ENCODE measurements at regions not wholly inside any gene's neighbourhood (a gene's known extent, or its start where the extent isn't known, plus 50 kb on each side); places are given as distances from the start of the nearest gene placed in this dataset.

DNA sequence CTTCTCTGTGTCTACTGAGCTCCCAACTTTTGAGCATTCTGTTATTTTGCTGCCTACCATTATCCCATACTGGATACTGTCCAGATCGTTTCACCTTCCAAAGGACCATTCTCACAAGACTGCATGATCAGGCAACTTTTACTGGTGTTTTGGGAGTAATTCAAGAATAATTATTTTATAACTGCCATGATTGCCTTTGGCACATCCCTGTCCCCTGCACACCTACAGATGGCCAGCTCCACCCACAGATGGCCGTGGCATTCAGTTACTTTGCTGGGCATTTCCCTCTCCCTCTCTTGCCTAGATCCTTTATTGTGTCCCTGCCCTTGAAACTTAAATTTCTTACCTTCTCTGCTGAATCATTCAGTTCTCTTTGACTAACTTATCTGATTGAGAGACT is 263.9 kb downstream of the DIPK2A start:
- H3K79me2 ChIP-seq (ENCODE audit: control insufficient read depth, insufficient read depth, low read length, poor library complexity) = no peaks in the 10 kb centered on the region
- H3K4me2 ChIP-seq (ENCODE audit: low read length) = no peak overlapping the region
- H3K9ac ChIP-seq (ENCODE audit: low read length) = no peak overlapping the region
- no peak overlapping the region for H3K27ac ChIP-seq (ENCODE audit: low read depth, low read length)
- no peak overlapping the region for H3K4me3 ChIP-seq (ENCODE audit: low read depth, low read length)
- H4K12ac ChIP-seq (ENCODE audit: low read depth, low read length) = no peak overlapping the region
- DNase-seq = no peak
- H2BK5ac ChIP-seq (ENCODE audit: low read depth, low read length, poor library complexity) = no peak overlapping the region
- H3K14ac ChIP-seq (ENCODE audit: low read length) = no peak overlapping the region
- no peak overlapping the region for H3K18ac ChIP-seq (ENCODE audit: low read length)
- H3K79me1 ChIP-seq (ENCODE audit: low read length) = no peaks in the 10 kb centered on the region
- H3K4me1 ChIP-seq (ENCODE audit: control insufficient read depth in 1 of 2, insufficient read depth in 2 of 2, low read length in 2 of 2) = no peaks in the 10 kb centered on the region
- WGBS (ENCODE audit: extremely low coverage, insufficient coverage, insufficient read length) = no CpG with 5 or more reads among the region's 2 CpGs
- no peak overlapping the region for H2AFZ ChIP-seq (ENCODE audit: insufficient read depth, low read length, poor library complexity)
- no peak overlapping the region for H4K91ac ChIP-seq (ENCODE audit: low read depth, low read length)
- H3K23ac ChIP-seq (ENCODE audit: low read length) = no peak overlapping the region
- no peak overlapping the region for H2BK120ac ChIP-seq (ENCODE audit: insufficient read depth, low read length, poor library complexity)
- H3K36me3 ChIP-seq (ENCODE audit: control insufficient read depth in 1 of 2, insufficient read depth in 2 of 2, low read length in 2 of 2) = no peaks in the 10 kb centered on the region
- H3K27me3 ChIP-seq (ENCODE audit: insufficient read depth, low read length) = no peaks in the 10 kb centered on the region
- H3K4ac ChIP-seq (ENCODE audit: low read depth, low read length) = no peak overlapping the region
- H2BK12ac ChIP-seq (ENCODE audit: low read length) = no peak overlapping the region
- no peaks in the 10 kb centered on the region for H3K9me3 ChIP-seq (ENCODE audit: insufficient read depth, low read depth, low read length)
- no peak overlapping the region for H4K8ac ChIP-seq (ENCODE audit: low read depth, low read length)
- H2AK5ac ChIP-seq (ENCODE audit: low read length) = no peak overlapping the region

DNA sequence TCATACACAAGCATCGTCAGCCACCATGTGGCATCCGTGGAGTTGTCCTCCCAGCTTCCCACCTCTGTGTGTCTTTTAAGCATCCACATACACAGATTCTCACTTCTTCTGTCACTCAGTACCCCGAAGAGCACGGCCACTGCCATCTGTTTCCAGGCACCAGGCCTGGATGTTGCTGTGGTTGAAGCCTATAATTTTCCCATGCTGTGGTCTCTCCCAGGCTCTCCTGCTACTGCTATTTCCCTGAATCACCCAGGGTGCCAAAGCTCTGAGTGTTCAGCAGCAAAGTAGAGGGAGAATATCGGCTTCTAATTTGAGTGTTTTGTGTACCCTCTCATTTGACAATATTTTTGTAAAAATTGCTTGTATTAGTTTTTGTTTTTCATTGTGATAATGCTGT is 265.7 kb downstream of the DIPK2A start:
- H4K8ac ChIP-seq (ENCODE audit: low read depth, low read length) = no peak overlapping the region
- no peak overlapping the region for H3K4me3 ChIP-seq (ENCODE audit: low read depth, low read length)
- no peak overlapping the region for H3K9ac ChIP-seq (ENCODE audit: low read length)

DNA sequence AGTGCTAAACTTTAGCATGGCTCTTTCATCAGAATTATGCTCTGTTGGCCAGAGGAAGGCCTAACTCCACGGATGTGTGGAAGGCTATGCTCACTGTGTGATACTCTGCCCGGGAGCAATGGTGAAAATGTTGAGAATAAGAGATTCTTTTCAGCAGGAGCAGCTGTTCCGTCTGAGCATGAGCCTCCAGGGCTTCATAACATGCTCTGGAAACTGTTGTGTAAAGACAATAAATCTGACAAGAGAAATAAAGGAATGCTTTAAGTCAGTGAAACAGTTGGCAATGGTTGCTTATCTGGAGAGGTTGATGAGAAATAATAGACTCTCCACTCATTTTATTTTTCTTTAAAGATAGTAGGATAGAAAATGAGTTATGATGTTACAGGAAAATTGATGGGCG is 269.8 kb downstream of the DIPK2A start:
- Histone ChIP-seq H2BK5ac (ENCODE audit: low read depth, low read length, poor library complexity) (no peak overlapping the region), H3K4me2 (ENCODE audit: low read length) (no peak overlapping the region), H3K9me3 (ENCODE audit: insufficient read depth, low read depth, low read length) (no peaks in the 10 kb centered on the region), H3K27me3 (ENCODE audit: insufficient read depth, low read length) (no peaks in the 10 kb centered on the region), H4K8ac (ENCODE audit: low read depth, low read length) (no peak overlapping the region), H3K23ac (ENCODE audit: low read length) (no peak overlapping the region), H3K4me3 (ENCODE audit: low read depth, low read length) (no peak overlapping the region), H3K4ac (ENCODE audit: low read depth, low read length) (no peak overlapping the region), H3K36me3 (ENCODE audit: control insufficient read depth in 1 of 2, insufficient read depth in 2 of 2, low read length in 2 of 2) (no peaks in the 10 kb centered on the region), H2BK120ac (ENCODE audit: insufficient read depth, low read length, poor library complexity) (no peak overlapping the region), H3K4me1 (ENCODE audit: control insufficient read depth in 1 of 2, insufficient read depth in 2 of 2, low read length in 2 of 2) (no peaks in the 10 kb centered on the region), H4K91ac (ENCODE audit: low read depth, low read length) (no peak overlapping the region), H3K79me1 (ENCODE audit: low read length) (no peaks in the 10 kb centered on the region), H3K14ac (ENCODE audit: low read length) (no peak overlapping the region), H2BK12ac (ENCODE audit: low read length) (no peak overlapping the region), H4K12ac (ENCODE audit: low read depth, low read length) (no peak overlapping the region), H3K18ac (ENCODE audit: low read length) (no peak overlapping the region), H2AK5ac (ENCODE audit: low read length) (no peak overlapping the region), H2AFZ (ENCODE audit: insufficient read depth, low read length, poor library complexity) (no peak overlapping the region), H3K27ac (ENCODE audit: low read depth, low read length) (no peak overlapping the region), H3K9ac (ENCODE audit: low read length) (no peak overlapping the region), H3K79me2 (ENCODE audit: control insufficient read depth, insufficient read depth, low read length, poor library complexity) (no peaks in the 10 kb centered on the region)
- no CpG with 5 or more reads among the region's 4 CpGs for WGBS (ENCODE audit: extremely low coverage, insufficient coverage, insufficient read length)
- DNase-seq = no peak

More for the DNA sequence above, 265.7 kb downstream of the DIPK2A start:
- H3K4me2 ChIP-seq (ENCODE audit: low read length) = no peak overlapping the region
- no peak overlapping the region for H3K27ac ChIP-seq (ENCODE audit: low read depth, low read length)
- H2BK12ac ChIP-seq (ENCODE audit: low read length) = no peak overlapping the region
- no peak overlapping the region for H3K4ac ChIP-seq (ENCODE audit: low read depth, low read length)
- H3K79me1 ChIP-seq (ENCODE audit: low read length) = no peaks in the 10 kb centered on the region
- H3K18ac ChIP-seq (ENCODE audit: low read length) = no peak overlapping the region
- H2AK5ac ChIP-seq (ENCODE audit: low read length) = no peak overlapping the region
- H3K79me2 ChIP-seq (ENCODE audit: control insufficient read depth, insufficient read depth, low read length, poor library complexity) = no peaks in the 10 kb centered on the region
- no peak overlapping the region for H2BK5ac ChIP-seq (ENCODE audit: low read depth, low read length, poor library complexity)
- H3K14ac ChIP-seq (ENCODE audit: low read length) = no peak overlapping the region
- H4K91ac ChIP-seq (ENCODE audit: low read depth, low read length) = no peak overlapping the region
- DNase-seq = no peak
- H2BK120ac ChIP-seq (ENCODE audit: insufficient read depth, low read length, poor library complexity) = no peak overlapping the region
- H4K12ac ChIP-seq (ENCODE audit: low read depth, low read length) = no peak overlapping the region
- H3K27me3 ChIP-seq (ENCODE audit: insufficient read depth, low read length) = no peaks in the 10 kb centered on the region
- H3K23ac ChIP-seq (ENCODE audit: low read length) = no peak overlapping the region
- H2AFZ ChIP-seq (ENCODE audit: insufficient read depth, low read length, poor library complexity) = no peak overlapping the region
- no peaks in the 10 kb centered on the region for H3K36me3 ChIP-seq (ENCODE audit: control insufficient read depth in 1 of 2, insufficient read depth in 2 of 2, low read length in 2 of 2)
- H3K9me3 ChIP-seq (ENCODE audit: insufficient read depth, low read depth, low read length) = no peaks in the 10 kb centered on the region
- no peaks in the 10 kb centered on the region for H3K4me1 ChIP-seq (ENCODE audit: control insufficient read depth in 1 of 2, insufficient read depth in 2 of 2, low read length in 2 of 2)
- WGBS (ENCODE audit: extremely low coverage, insufficient coverage, insufficient read length) = no CpG with 5 or more reads among the region's 5 CpGs

- H2BK5ac ChIP-seq (ENCODE audit: low read depth, low read length, poor library complexity) = no peak overlapping the region
- no peak overlapping the region for H3K9ac ChIP-seq (ENCODE audit: low read length)
- H3K36me3 ChIP-seq (ENCODE audit: control insufficient read depth in 1 of 2, insufficient read depth in 2 of 2, low read length in 2 of 2) = no peaks in the 10 kb centered on the region
- H3K4me1 ChIP-seq (ENCODE audit: control insufficient read depth in 1 of 2, insufficient read depth in 2 of 2, low read length in 2 of 2) = no peaks in the 10 kb centered on the region
- no peak overlapping the region for H2BK120ac ChIP-seq (ENCODE audit: insufficient read depth, low read length, poor library complexity)
- H3K9me3 ChIP-seq (ENCODE audit: insufficient read depth, low read depth, low read length) = no peaks in the 10 kb centered on the region
- DNase-seq = no peak
- H3K79me2 ChIP-seq (ENCODE audit: control insufficient read depth, insufficient read depth, low read length, poor library complexity) = no peaks in the 10 kb centered on the region
- H3K4me2 ChIP-seq (ENCODE audit: low read length) = no peak overlapping the region
- no peak overlapping the region for H4K12ac ChIP-seq (ENCODE audit: low read depth, low read length)
- H4K91ac ChIP-seq (ENCODE audit: low read depth, low read length) = no peak overlapping the region
- H3K27ac ChIP-seq (ENCODE audit: low read depth, low read length) = no peak overlapping the region
- no peak overlapping the region for H2BK12ac ChIP-seq (ENCODE audit: low read length)
- no peak overlapping the region for H3K4me3 ChIP-seq (ENCODE audit: low read depth, low read length)
- no CpG with 5 or more reads among the region's 2 CpGs for WGBS (ENCODE audit: extremely low coverage, insufficient coverage, insufficient read length)
- H2AK5ac ChIP-seq (ENCODE audit: low read length) = no peak overlapping the region
- no peaks in the 10 kb centered on the region for H3K27me3 ChIP-seq (ENCODE audit: insufficient read depth, low read length)
- H4K8ac ChIP-seq (ENCODE audit: low read depth, low read length) = no peak overlapping the region
- H3K18ac ChIP-seq (ENCODE audit: low read length) = no peak overlapping the region
- H3K23ac ChIP-seq (ENCODE audit: low read length) = no peak overlapping the region
- H3K14ac ChIP-seq (ENCODE audit: low read length) = no peak overlapping the region
- H3K4ac ChIP-seq (ENCODE audit: low read depth, low read length) = no peak overlapping the region
- H2AFZ ChIP-seq (ENCODE audit: insufficient read depth, low read length, poor library complexity) = no peak overlapping the region
- no peaks in the 10 kb centered on the region for H3K79me1 ChIP-seq (ENCODE audit: low read length)
Observed at GRCh38 chr3:144242747-144243146, 271.1 kb downstream of the DIPK2A start.
